ENCODE measurements at regions not wholly inside any gene's neighbourhood (a gene's known extent, or its start where the extent isn't known, plus 50 kb on each side); places are given as distances from the start of the nearest gene placed in this dataset.

- TF ChIP-seq CTCF (IDR thresholded peaks at IDR 0.05) = no peak
- TF ChIP-seq POLR2AphosphoS5 (IDR thresholded peaks at IDR 0.05; ENCODE audit: insufficient read depth in 1 of 2, low read depth in 1 of 2) = no peak
These were observed 269.9 kb downstream of the SEC23IP start for GRCh38 chr10:120162471-120162870.
